HEK293 (cell line): ENCODE measurements at regions not wholly inside any gene's neighbourhood (a gene's known extent, or its start where the extent isn't known, plus 50 kb on each side); places are given as distances from the start of the nearest gene placed in this dataset.

Experiments used
- CTCF ChIA-PET: fragments of 350-600 bp; formaldehyde crosslinking; extraction: SDS; loops from one replicate; lab custom pipeline; 2021; ENCODE audit warnings: antibody characterized with exemption; lab: Yijun Ruan, JAX
- POLR2A ChIA-PET: fragments of 300-600 bp; formaldehyde crosslinking; extraction: SDS; loops from one replicate; lab custom pipeline; 2020; ENCODE audit warnings: antibody characterized with exemption, inconsistent platforms; lab: Yijun Ruan, JAX
- H3K27ac ChIP-seq: fragments of 200-500 bp; sonication (Bioruptor generic); 2 replicates; pipeline ENCODE4 v1.5.1; 2014; ENCODE audit warnings: low read depth, low read length, control low read depth, inconsistent platforms; ENCODE audit errors: extremely low read depth
- H3K36me3 ChIP-seq, 2 experiments: fragments of 200-500 bp in 1 of 2; sonication (Bioruptor generic) in 1 of 2; 1 replicate in 1 of 2; 2 replicates in 1 of 2; pipeline ENCODE4 v1.5.1; 2014 to 2017; ENCODE audit warnings: inconsistent platforms in 2 of 2, low read length in 2 of 2; ENCODE audit not compliant: control insufficient read depth in 2 of 2, insufficient read depth in 1 of 2
- H3K4me1 ChIP-seq: fragments of 200-500 bp; sonication (Bioruptor generic); 2 replicates; pipeline ENCODE4 v1.5.1; 2014; ENCODE audit warnings: mild to moderate bottlenecking, low read length, inconsistent platforms; ENCODE audit not compliant: control insufficient read depth, insufficient read depth
- H3K4me3 ChIP-seq: 2 replicates; pipeline ENCODE4 v1.5.1; 2011; ENCODE audit warnings: low read depth, mild to moderate bottlenecking, control low read depth, low read length, moderate library complexity
- H3K9me3 ChIP-seq: fragments of 200-500 bp; sonication (Bioruptor generic); 2 replicates; pipeline ENCODE4 v1.5.1; 2014; ENCODE audit warnings: low read depth, low read length, inconsistent platforms; ENCODE audit not compliant: control insufficient read depth, insufficient read depth
- BCL11A ChIP-seq: fragments of 450-650 bp; formaldehyde crosslinking; IDR thresholded peaks from 2 replicates; pipeline ENCODE4 v1.5.1; 2016; ENCODE audit warnings: low read depth, missing biosample characterization, missing genetic modification characterization
- GLIS2 ChIP-seq: fragments of 450-650 bp; formaldehyde crosslinking; IDR thresholded peaks from 2 replicates; pipeline ENCODE4 v1.5.1; 2016; ENCODE audit warnings: missing biosample characterization, missing genetic modification characterization
- HOXD13 ChIP-seq: sonication (generic); formaldehyde crosslinking; IDR thresholded peaks from 2 replicates; pipeline ENCODE4 v1.8.0; 2022; ENCODE audit warnings: missing genetic modification reagents, borderline replicate concordance
- ZBTB1 ChIP-seq: fragments of 450-650 bp; formaldehyde crosslinking; IDR thresholded peaks from 2 replicates; pipeline ENCODE4 v1.5.1; 2016; ENCODE audit warnings: missing biosample characterization, missing genetic modification characterization
- ZBTB10 ChIP-seq: fragments of 450-650 bp; formaldehyde crosslinking; IDR thresholded peaks from 2 replicates; pipeline ENCODE4 v1.5.1; 2016; ENCODE audit warnings: missing biosample characterization, missing genetic modification characterization
- ZBTB6 ChIP-seq: fragments of 450-650 bp; formaldehyde crosslinking; IDR thresholded peaks from 2 replicates; pipeline ENCODE4 v1.5.1; 2017; ENCODE audit warnings: missing biosample characterization, missing genetic modification characterization
- ZNF155 ChIP-seq: fragments of 450-650 bp; formaldehyde crosslinking; IDR thresholded peaks from 2 replicates; pipeline ENCODE4 v1.5.1; 2016; ENCODE audit warnings: missing biosample characterization, missing genetic modification characterization
- ZNF174 ChIP-seq: fragments of 450-650 bp; formaldehyde crosslinking; IDR thresholded peaks from 2 replicates; pipeline ENCODE4 v1.5.0; 2017; ENCODE audit warnings: missing biosample characterization, mild to moderate bottlenecking, missing genetic modification characterization
- ZNF221 ChIP-seq: fragments of 450-650 bp; formaldehyde crosslinking; IDR thresholded peaks from 2 replicates; pipeline ENCODE4 v1.5.1; 2017; ENCODE audit warnings: missing biosample characterization, missing genetic modification characterization, borderline replicate concordance
- ZNF416 ChIP-seq: fragments of 450-650 bp; formaldehyde crosslinking; IDR thresholded peaks from 2 replicates; pipeline ENCODE4 v1.5.1; 2016; ENCODE audit warnings: missing biosample characterization, missing genetic modification characterization
- ZNF548 ChIP-seq: fragments of 450-650 bp; formaldehyde crosslinking; IDR thresholded peaks from 2 replicates; pipeline ENCODE4 v1.5.1; 2016; ENCODE audit warnings: missing biosample characterization, missing genetic modification characterization
- ZNF585B ChIP-seq: fragments of 450-650 bp; formaldehyde crosslinking; IDR thresholded peaks from 2 replicates; pipeline ENCODE4 v1.5.1; 2016; ENCODE audit warnings: missing biosample characterization, missing genetic modification characterization
- ZNF660 ChIP-seq: fragments of 450-650 bp; IDR thresholded peaks from 2 replicates; pipeline ENCODE4 v1.5.1; 2018; ENCODE audit warnings: missing biosample characterization, mild to moderate bottlenecking, missing genetic modification characterization
- ZNF768 ChIP-seq: fragments of 450-650 bp; formaldehyde crosslinking; IDR thresholded peaks from 2 replicates; pipeline ENCODE4 v1.5.1; 2018; ENCODE audit warnings: missing biosample characterization, mild to moderate bottlenecking, missing genetic modification characterization
- ZNF791 ChIP-seq: fragments of 450-650 bp; formaldehyde crosslinking; IDR thresholded peaks from 2 replicates; pipeline ENCODE4 v1.5.1; 2016; ENCODE audit warnings: missing biosample characterization, missing genetic modification characterization
- ZNF830 ChIP-seq: fragments of 450-650 bp; IDR thresholded peaks from 2 replicates; pipeline ENCODE4 v1.5.0; 2018; ENCODE audit warnings: missing biosample characterization, missing genetic modification characterization, low read depth, mild to moderate bottlenecking, moderate library complexity
- ZNF837 ChIP-seq: fragments of 450-650 bp; formaldehyde crosslinking; IDR thresholded peaks from 2 replicates; pipeline ENCODE4 v1.5.1; 2016; ENCODE audit warnings: missing biosample characterization, missing genetic modification characterization
- ZSCAN30 ChIP-seq: fragments of 450-650 bp; IDR thresholded peaks from 2 replicates; pipeline ENCODE4 v1.5.1; 2018; ENCODE audit warnings: missing biosample characterization, mild to moderate bottlenecking, missing genetic modification characterization, moderate library complexity
- TF ChIP-seq, protein P1 (sequence below): fragments of 450-650 bp; formaldehyde crosslinking; IDR thresholded peaks from 2 replicates; pipeline ENCODE4 v1.5.1; 2016; ENCODE audit warnings: missing biosample characterization, missing genetic modification characterization

GRCh38 chr12:89166525-89166934, 185.8 kb downstream of the DUSP6 start:
- no peak overlapping the region for H3K27ac ChIP-seq
- POLR2A ChIA-PET, result no interaction called here
- no peaks in the 10 kb centered on the region for H3K9me3 ChIP-seq
- no peak for TF ChIP-seq HOXD13 (CRISPR knock-in tag)
- TF ChIP-seq ZNF585B, result 0 out of 2 replicates have a peak, but pooled peaks have one; percentile 31
- peaks cover 2% of the 10 kb centered on the region; the same call in 1 of the 2 replicates for H3K4me1 ChIP-seq
- no peak overlapping the region for H3K4me3 ChIP-seq
- CTCF ChIA-PET, result interaction anchor here (1.0 to 1.4 kb wide), 2 partner anchors 102 to 147 kb away, joined by 4 to 6 read pairs; no protein-coding TSS in a partner anchor
- no peaks in the 10 kb centered on the region for H3K36me3 ChIP-seq

GRCh38 chr12:89166121-89166520, 186.2 kb downstream of the DUSP6 start:
- no peak for TF ChIP-seq ZNF768 (tag by site-specific recombination)
- TF ChIP-seq ZBTB6 (tag by site-specific recombination), result no peak
- TF ChIP-seq ZNF830 (tag by site-specific recombination), result no peak
- TF ChIP-seq ZSCAN30 (tag by site-specific recombination), result no peak
- TF ChIP-seq GLIS2 (tag by site-specific recombination), result no peak
- no peak for TF ChIP-seq ZNF837 (tag by site-specific recombination)
- no peak for TF ChIP-seq ZNF155 (tag by site-specific recombination)
- no peak for TF ChIP-seq ZNF416 (tag by site-specific recombination)
- TF ChIP-seq ZBTB1 (tag by site-specific recombination), result no peak
- TF ChIP-seq ZNF660 (tag by site-specific recombination), result no peak
- CTCF ChIA-PET, result interaction anchor here (1.4 kb wide), 1 partner anchor 147 kb away, joined by 6 read pairs; no protein-coding TSS in a partner anchor
- POLR2A ChIA-PET, result no interaction called here

GRCh38 chr12:89165703-89166102, 186.6 kb downstream of the DUSP6 start:
- ChIA-PET CTCF (interaction anchor here (1.4 kb wide), 1 partner anchor 146 kb away, joined by 6 read pairs; no protein-coding TSS in a partner anchor), POLR2A (no interaction called here)
- Histone ChIP-seq H3K9me3 (no peaks in the 10 kb centered on the region), H3K4me1 (peaks cover 7% of the 10 kb centered on the region), H3K36me3 (no peaks in the 10 kb centered on the region), H3K27ac (no peak overlapping the region), H3K4me3 (no peak overlapping the region)
- no peak for TF ChIP-seq ZNF548 (tag by site-specific recombination)
- no peak for TF ChIP-seq ZBTB10
- TF ChIP-seq ZNF791, result no peak
- TF ChIP-seq, protein P1, sequence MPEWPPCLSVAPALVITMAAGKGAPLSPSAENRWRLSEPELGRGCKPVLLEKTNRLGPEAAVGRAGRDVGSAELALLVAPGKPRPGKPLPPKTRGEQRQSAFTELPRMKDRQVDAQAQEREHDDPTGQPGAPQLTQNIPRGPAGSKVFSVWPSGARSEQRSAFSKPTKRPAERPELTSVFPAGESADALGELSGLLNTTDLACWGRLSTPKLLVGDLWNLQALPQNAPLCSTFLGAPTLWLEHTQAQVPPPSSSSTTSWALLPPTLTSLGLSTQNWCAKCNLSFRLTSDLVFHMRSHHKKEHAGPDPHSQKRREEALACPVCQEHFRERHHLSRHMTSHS, result no peak
- no peak for TF ChIP-seq BCL11A (tag by site-specific recombination)
- TF ChIP-seq ZNF221, result no peak
- no peak for TF ChIP-seq ZNF174

More at GRCh38 chr12:89166121-89166520, 186.2 kb downstream of the DUSP6 start:
- Histone ChIP-seq H3K9me3 (no peaks in the 10 kb centered on the region), H3K4me1 (peaks cover 2% of the 10 kb centered on the region; the same call in 1 of the 2 replicates), H3K27ac (no peak overlapping the region), H3K36me3 (no peaks in the 10 kb centered on the region), H3K4me3 (no peak overlapping the region)
